ENCODE measurements at regions not wholly inside any gene's neighbourhood (a gene's known extent, or its start where the extent isn't known, plus 50 kb on each side); places are given as distances from the start of the nearest gene placed in this dataset.

- Histone ChIP-seq H3K9me3 (ENCODE audit: control insufficient read depth, insufficient read depth, low read length) (no peaks in the 10 kb centered on the region), H3K27ac (ENCODE audit: low read depth, low read length) (no peak overlapping the region), H3K4me3 (ENCODE audit: low read length) (no peak overlapping the region), H4K20me1 (ENCODE audit: control insufficient read depth, insufficient read depth, low read depth, low read length) (no peaks in the 10 kb centered on the region), H3K9me2 (replicated peaks; ENCODE audit: control insufficient read depth, low read length) (no peaks in the 10 kb centered on the region), H3F3A (ENCODE audit: control insufficient read depth, insufficient read depth) (no peaks in the 10 kb centered on the region), H3K4me1 (ENCODE audit: control insufficient read depth, low read length) (no peaks in the 10 kb centered on the region), H3K79me2 (ENCODE audit: control insufficient read depth, low read length) (no peaks in the 10 kb centered on the region), H3K27me3 (ENCODE audit: control insufficient read depth, low read length) (no peaks in the 10 kb centered on the region), H3K36me3 (ENCODE audit: control insufficient read depth, low read length) (no peaks in the 10 kb centered on the region), H3K4me2 (ENCODE audit: low read length) (no peak overlapping the region)
- no peak for TF ChIP-seq CTCF (IDR thresholded peaks at IDR 0.05; ENCODE audit: low read depth, low read length, poor library complexity, severe bottlenecking)
- no peak for TF ChIP-seq EZH2phosphoT487 (IDR thresholded peaks at IDR 0.05; ENCODE audit: borderline replicate concordance, low read length)
These were observed 165.1 kb upstream of the KCNJ3 start for GRCh38 chr2:154533300-154533940.

GRCh38 chr2:154537024-154537423 lies 161.5 kb upstream of the KCNJ3 start:
- Histone ChIP-seq H4K20me1 (ENCODE audit: control insufficient read depth, insufficient read depth, low read depth, low read length) (no peaks in the 10 kb centered on the region), H3K27ac (ENCODE audit: low read depth, low read length) (no peak overlapping the region), H3K4me1 (ENCODE audit: control insufficient read depth, low read length) (no peaks in the 10 kb centered on the region), H3K27me3 (ENCODE audit: control insufficient read depth, low read length) (no peaks in the 10 kb centered on the region), H3K9me2 (replicated peaks; ENCODE audit: control insufficient read depth, low read length) (no peaks in the 10 kb centered on the region), H3K79me2 (ENCODE audit: control insufficient read depth, low read length) (no peaks in the 10 kb centered on the region), H3F3A (ENCODE audit: control insufficient read depth, insufficient read depth) (no peaks in the 10 kb centered on the region), H3K4me3 (ENCODE audit: low read length) (no peak overlapping the region), H3K9me3 (ENCODE audit: control insufficient read depth, insufficient read depth, low read length) (no peaks in the 10 kb centered on the region), H3K36me3 (ENCODE audit: control insufficient read depth, low read length) (no peaks in the 10 kb centered on the region), H3K4me2 (ENCODE audit: low read length) (no peak overlapping the region)
- no peak for TF ChIP-seq CTCF (IDR thresholded peaks at IDR 0.05; ENCODE audit: low read depth, low read length, poor library complexity, severe bottlenecking)
- no peak for TF ChIP-seq EZH2phosphoT487 (IDR thresholded peaks at IDR 0.05; ENCODE audit: borderline replicate concordance, low read length)

GRCh38 chr2:154537843-154538450 lies 160.5 kb upstream of the KCNJ3 start:
- no peak overlapping the region for H3K4me2 ChIP-seq (ENCODE audit: low read length)
- H3K4me3 ChIP-seq (ENCODE audit: low read length): no peak overlapping the region
- H3K79me2 ChIP-seq (ENCODE audit: control insufficient read depth, low read length): no peaks in the 10 kb centered on the region
- no peaks in the 10 kb centered on the region for H3K9me2 ChIP-seq (replicated peaks; ENCODE audit: control insufficient read depth, low read length)
- H3K27me3 ChIP-seq (ENCODE audit: control insufficient read depth, low read length): no peaks in the 10 kb centered on the region
- no peak for TF ChIP-seq CTCF (IDR thresholded peaks at IDR 0.05; ENCODE audit: low read depth, low read length, poor library complexity, severe bottlenecking)
- no peak for TF ChIP-seq EZH2phosphoT487 (IDR thresholded peaks at IDR 0.05; ENCODE audit: borderline replicate concordance, low read length)
- no peaks in the 10 kb centered on the region for H4K20me1 ChIP-seq (ENCODE audit: control insufficient read depth, insufficient read depth, low read depth, low read length)
- no peaks in the 10 kb centered on the region for H3K4me1 ChIP-seq (ENCODE audit: control insufficient read depth, low read length)
- no peaks in the 10 kb centered on the region for H3K36me3 ChIP-seq (ENCODE audit: control insufficient read depth, low read length)
- H3F3A ChIP-seq (ENCODE audit: control insufficient read depth, insufficient read depth): no peaks in the 10 kb centered on the region
- no peaks in the 10 kb centered on the region for H3K9me3 ChIP-seq (ENCODE audit: control insufficient read depth, insufficient read depth, low read length)
- H3K27ac ChIP-seq (ENCODE audit: low read depth, low read length): no peak overlapping the region
